WTC11 (cell line): ENCODE measurements at regions not wholly inside any gene's neighbourhood (a gene's known extent, or its start where the extent isn't known, plus 50 kb on each side); places are given as distances from the start of the nearest gene placed in this dataset.

Experiments
- ATAC-seq: fragments of 200-7000 bp; cut with Tn5 transposase; 2 replicates; pipeline ENCODE4 v1.10.0; 2021; ENCODE audit warnings: mild to moderate bottlenecking, moderate library complexity
- CTCF ChIA-PET: fragments of 300-600 bp; sonication (Branson Sonifier 250); formaldehyde crosslinking; loops from one replicate; lab custom pipeline; 2021; ENCODE audit warnings: antibody characterized with exemption; lab: Charles Lee
- POLR2A ChIA-PET: fragments of 350-600 bp; sonication (Branson Sonifier 250); formaldehyde crosslinking; loops from one replicate; lab custom pipeline; 2021; ENCODE audit warnings: antibody characterized with exemption; lab: Charles Lee
- DNase-seq: peaks from one replicate; pipeline ENCODE4 v3.0.0; 2021; ENCODE audit warnings: low spot score
- H3K27ac Mint-ChIP-seq: 2 replicates; pipeline ENCODE4 v1.8.0; 2021; ENCODE audit warnings: mixed read lengths
- H3K27me3 Mint-ChIP-seq: 2 replicates; pipeline ENCODE4 v1.8.0; 2021; ENCODE audit warnings: low read depth, mild to moderate bottlenecking, moderate library complexity, mixed read lengths
- H3K36me3 Mint-ChIP-seq: 2 replicates; pipeline ENCODE4 v1.8.0; 2021; ENCODE audit warnings: mixed read lengths
- H3K4me1 Mint-ChIP-seq: 2 replicates; pipeline ENCODE4 v1.8.0; 2022; ENCODE audit warnings: mixed read lengths
- H3K4me3 Mint-ChIP-seq: 2 replicates; pipeline ENCODE4 v1.8.0; 2021; ENCODE audit warnings: mild to moderate bottlenecking, moderate library complexity, mixed read lengths
- H3K9me3 Mint-ChIP-seq: 2 replicates; pipeline ENCODE4 v1.8.0; 2021; ENCODE audit warnings: mixed read lengths
- EMX1 ChIP-seq: fragments of 250-450 bp; sonication (Bioruptor Pico); IDR thresholded peaks from 2 replicates; pipeline ENCODE4 v1.8.0; 2021; ENCODE audit warnings: mild to moderate bottlenecking
- ETV6 ChIP-seq: sonication (generic); formaldehyde crosslinking; IDR thresholded peaks from 2 replicates; pipeline ENCODE4 v1.8.1; 2022; ENCODE audit warnings: mild to moderate bottlenecking, missing genetic modification reagents
- FOXJ3 ChIP-seq: sonication (generic); formaldehyde crosslinking; IDR thresholded peaks from 2 replicates; pipeline ENCODE4 v1.9.0; 2021; ENCODE audit warnings: missing genetic modification reagents, mild to moderate bottlenecking, borderline replicate concordance
- FOXK1 ChIP-seq: sonication (generic); formaldehyde crosslinking; IDR thresholded peaks from 2 replicates; pipeline ENCODE4 v1.8.0; 2022; ENCODE audit warnings: mild to moderate bottlenecking, moderate library complexity, missing genetic modification reagents
- GABPB1 ChIP-seq: sonication (generic); formaldehyde crosslinking; IDR thresholded peaks from 2 replicates; pipeline ENCODE4 v1.8.1; 2023; ENCODE audit warnings: mild to moderate bottlenecking, missing genetic modification reagents
- NR2C2 ChIP-seq: sonication (generic); formaldehyde crosslinking; IDR thresholded peaks from 2 replicates; pipeline ENCODE4 v1.8.0; 2022; ENCODE audit warnings: mild to moderate bottlenecking, missing genetic modification reagents
- RELA ChIP-seq: sonication (generic); formaldehyde crosslinking; IDR thresholded peaks from 2 replicates; pipeline ENCODE4 v1.8.1; 2022; ENCODE audit warnings: missing genetic modification reagents, mild to moderate bottlenecking, borderline replicate concordance
- RORB ChIP-seq: fragments of 250-450 bp; sonication (Bioruptor Pico); IDR thresholded peaks from 2 replicates; pipeline ENCODE4 v1.9.0; 2021; ENCODE audit warnings: mild to moderate bottlenecking
- SMAD3 ChIP-seq: sonication (generic); formaldehyde crosslinking; IDR thresholded peaks from 2 replicates; pipeline ENCODE4 v1.8.0; 2022; ENCODE audit warnings: missing genetic modification reagents, mild to moderate bottlenecking, borderline replicate concordance
- SP1 ChIP-seq: sonication (generic); formaldehyde crosslinking; conservative IDR thresholded peaks from 2 replicates; pipeline ENCODE4 v1.8.1; 2022; ENCODE audit warnings: missing genetic modification reagents
- TCF7 ChIP-seq: sonication (generic); formaldehyde crosslinking; IDR thresholded peaks from 2 replicates; pipeline ENCODE4 v1.8.0; 2022; ENCODE audit warnings: mild to moderate bottlenecking, low read depth, missing genetic modification reagents, moderate library complexity
- TP53 ChIP-seq: sonication (generic); formaldehyde crosslinking; IDR thresholded peaks from 2 replicates; pipeline ENCODE4 v1.8.1; 2023; ENCODE audit warnings: mild to moderate bottlenecking, missing genetic modification reagents
- ZNF121 ChIP-seq: sonication (generic); formaldehyde crosslinking; IDR thresholded peaks from 2 replicates; pipeline ENCODE4 v1.8.0; 2023; ENCODE audit warnings: missing genetic modification reagents
- ZNF138 ChIP-seq: sonication (generic); formaldehyde crosslinking; conservative IDR thresholded peaks from 2 replicates; pipeline ENCODE4 v1.8.1; 2022; ENCODE audit warnings: mild to moderate bottlenecking, moderate library complexity, missing genetic modification reagents
- ZNF232 ChIP-seq: sonication (generic); formaldehyde crosslinking; IDR thresholded peaks from 2 replicates; pipeline ENCODE4 v1.8.0; 2022; ENCODE audit warnings: mild to moderate bottlenecking, missing genetic modification reagents
- ZNF263 ChIP-seq: sonication (generic); formaldehyde crosslinking; IDR thresholded peaks from 2 replicates; pipeline ENCODE4 v1.8.1; 2022; ENCODE audit warnings: low read depth, mild to moderate bottlenecking, moderate library complexity, missing genetic modification reagents
- ZNF416 ChIP-seq: fragments of 250-450 bp; sonication (Bioruptor Pico); IDR thresholded peaks from 2 replicates; pipeline ENCODE4 v1.9.0; 2021; ENCODE audit warnings: mild to moderate bottlenecking, inconsistent platforms
- ZNF671 ChIP-seq: fragments of 250-450 bp; sonication (Bioruptor Pico); IDR thresholded peaks from 2 replicates; pipeline ENCODE4 v1.8.0; 2021; ENCODE audit warnings: mild to moderate bottlenecking
- TF ChIP-seq, protein P1 (sequence below): sonication (generic); formaldehyde crosslinking; IDR thresholded peaks from 2 replicates; pipeline ENCODE4 v1.8.0; 2022; ENCODE audit warnings: mild to moderate bottlenecking, missing genetic modification reagents
- TF ChIP-seq, protein P2 (sequence below): sonication (generic); formaldehyde crosslinking; IDR thresholded peaks from 2 replicates; pipeline ENCODE4 v1.8.1; 2022; ENCODE audit warnings: low read depth, mild to moderate bottlenecking, moderate library complexity, missing genetic modification reagents, borderline replicate concordance
- TF ChIP-seq, protein P3 (sequence below): sonication (generic); formaldehyde crosslinking; conservative IDR thresholded peaks from 2 replicates; pipeline ENCODE4 v1.8.1; 2022; ENCODE audit warnings: mild to moderate bottlenecking, missing genetic modification reagents
- TF ChIP-seq, protein P4 (sequence below): sonication (generic); formaldehyde crosslinking; IDR thresholded peaks from 2 replicates; pipeline ENCODE4 v1.8.1; 2023; ENCODE audit warnings: mild to moderate bottlenecking, missing genetic modification reagents
- TF ChIP-seq, protein P5 (sequence below): fragments of 250-450 bp; sonication (Bioruptor Pico); IDR thresholded peaks from 2 replicates; pipeline ENCODE4 v1.9.0; 2021; ENCODE audit warnings: moderate library complexity, mild to moderate bottlenecking, inconsistent platforms, borderline replicate concordance
- TF ChIP-seq, protein P6 (sequence below): sonication (generic); formaldehyde crosslinking; IDR thresholded peaks from 2 replicates; pipeline ENCODE4 v1.8.0; 2022; ENCODE audit warnings: mild to moderate bottlenecking, missing genetic modification reagents
- TF ChIP-seq, protein P7 (sequence below): sonication (generic); formaldehyde crosslinking; IDR thresholded peaks from 2 replicates; pipeline ENCODE4 v1.8.1; 2023; ENCODE audit warnings: mild to moderate bottlenecking, missing genetic modification reagents, borderline replicate concordance
- TF ChIP-seq, protein P8 (sequence below): sonication (generic); formaldehyde crosslinking; IDR thresholded peaks from 2 replicates; pipeline ENCODE4 v1.8.0; 2022; ENCODE audit warnings: mild to moderate bottlenecking, missing genetic modification reagents
- TF ChIP-seq, protein P9 (sequence below): fragments of 250-450 bp; sonication (Bioruptor Pico); IDR thresholded peaks from 2 replicates; pipeline ENCODE4 v1.9.0; 2021; ENCODE audit warnings: mild to moderate bottlenecking

DNA sequence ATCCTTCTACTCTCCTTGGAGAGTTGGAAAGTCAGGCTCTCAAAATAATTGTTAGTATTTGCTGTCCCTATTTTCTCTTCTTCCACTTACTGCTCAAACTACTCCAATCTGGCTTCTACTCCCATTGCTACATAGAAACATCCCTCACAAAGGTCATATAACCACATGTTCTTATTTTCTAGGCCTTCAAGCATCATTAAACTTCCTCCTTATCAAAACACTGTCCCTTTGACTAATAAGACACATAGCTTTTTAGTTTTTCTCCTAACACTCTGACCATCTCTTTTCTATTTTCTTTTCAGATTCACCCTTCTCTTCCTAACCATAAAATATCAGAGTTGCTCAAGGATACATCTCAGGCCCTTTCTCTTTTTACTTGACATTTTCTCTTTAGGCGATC is 148.3 kb downstream of the MBD2 start (continued):
- TF ChIP-seq, protein P1, sequence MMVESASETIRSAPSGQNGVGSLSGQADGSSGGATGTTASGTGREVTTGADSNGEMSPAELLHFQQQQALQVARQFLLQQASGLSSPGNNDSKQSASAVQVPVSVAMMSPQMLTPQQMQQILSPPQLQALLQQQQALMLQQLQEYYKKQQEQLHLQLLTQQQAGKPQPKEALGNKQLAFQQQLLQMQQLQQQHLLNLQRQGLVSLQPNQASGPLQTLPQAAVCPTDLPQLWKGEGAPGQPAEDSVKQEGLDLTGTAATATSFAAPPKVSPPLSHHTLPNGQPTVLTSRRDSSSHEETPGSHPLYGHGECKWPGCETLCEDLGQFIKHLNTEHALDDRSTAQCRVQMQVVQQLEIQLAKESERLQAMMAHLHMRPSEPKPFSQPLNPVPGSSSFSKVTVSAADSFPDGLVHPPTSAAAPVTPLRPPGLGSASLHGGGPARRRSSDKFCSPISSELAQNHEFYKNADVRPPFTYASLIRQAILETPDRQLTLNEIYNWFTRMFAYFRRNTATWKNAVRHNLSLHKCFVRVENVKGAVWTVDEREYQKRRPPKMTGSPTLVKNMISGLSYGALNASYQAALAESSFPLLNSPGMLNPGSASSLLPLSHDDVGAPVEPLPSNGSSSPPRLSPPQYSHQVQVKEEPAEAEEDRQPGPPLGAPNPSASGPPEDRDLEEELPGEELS (CRISPR knock-in tag): no peak
- no peak for TF ChIP-seq NR2C2 (CRISPR knock-in tag)
- TF ChIP-seq, protein P2, sequence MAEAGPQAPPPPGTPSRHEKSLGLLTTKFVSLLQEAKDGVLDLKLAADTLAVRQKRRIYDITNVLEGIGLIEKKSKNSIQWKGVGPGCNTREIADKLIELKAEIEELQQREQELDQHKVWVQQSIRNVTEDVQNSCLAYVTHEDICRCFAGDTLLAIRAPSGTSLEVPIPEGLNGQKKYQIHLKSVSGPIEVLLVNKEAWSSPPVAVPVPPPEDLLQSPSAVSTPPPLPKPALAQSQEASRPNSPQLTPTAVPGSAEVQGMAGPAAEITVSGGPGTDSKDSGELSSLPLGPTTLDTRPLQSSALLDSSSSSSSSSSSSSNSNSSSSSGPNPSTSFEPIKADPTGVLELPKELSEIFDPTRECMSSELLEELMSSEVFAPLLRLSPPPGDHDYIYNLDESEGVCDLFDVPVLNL: no peak
- TF ChIP-seq, protein P3, sequence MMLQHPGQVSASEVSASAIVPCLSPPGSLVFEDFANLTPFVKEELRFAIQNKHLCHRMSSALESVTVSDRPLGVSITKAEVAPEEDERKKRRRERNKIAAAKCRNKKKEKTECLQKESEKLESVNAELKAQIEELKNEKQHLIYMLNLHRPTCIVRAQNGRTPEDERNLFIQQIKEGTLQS (CRISPR knock-in tag): no peak
- TF ChIP-seq, protein P4, sequence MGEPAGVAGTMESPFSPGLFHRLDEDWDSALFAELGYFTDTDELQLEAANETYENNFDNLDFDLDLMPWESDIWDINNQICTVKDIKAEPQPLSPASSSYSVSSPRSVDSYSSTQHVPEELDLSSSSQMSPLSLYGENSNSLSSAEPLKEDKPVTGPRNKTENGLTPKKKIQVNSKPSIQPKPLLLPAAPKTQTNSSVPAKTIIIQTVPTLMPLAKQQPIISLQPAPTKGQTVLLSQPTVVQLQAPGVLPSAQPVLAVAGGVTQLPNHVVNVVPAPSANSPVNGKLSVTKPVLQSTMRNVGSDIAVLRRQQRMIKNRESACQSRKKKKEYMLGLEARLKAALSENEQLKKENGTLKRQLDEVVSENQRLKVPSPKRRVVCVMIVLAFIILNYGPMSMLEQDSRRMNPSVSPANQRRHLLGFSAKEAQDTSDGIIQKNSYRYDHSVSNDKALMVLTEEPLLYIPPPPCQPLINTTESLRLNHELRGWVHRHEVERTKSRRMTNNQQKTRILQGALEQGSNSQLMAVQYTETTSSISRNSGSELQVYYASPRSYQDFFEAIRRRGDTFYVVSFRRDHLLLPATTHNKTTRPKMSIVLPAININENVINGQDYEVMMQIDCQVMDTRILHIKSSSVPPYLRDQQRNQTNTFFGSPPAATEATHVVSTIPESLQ (CRISPR knock-in tag): no peak
- no peak for TF ChIP-seq ZNF671 (CRISPR knock-in tag)
- TF ChIP-seq, protein P5, sequence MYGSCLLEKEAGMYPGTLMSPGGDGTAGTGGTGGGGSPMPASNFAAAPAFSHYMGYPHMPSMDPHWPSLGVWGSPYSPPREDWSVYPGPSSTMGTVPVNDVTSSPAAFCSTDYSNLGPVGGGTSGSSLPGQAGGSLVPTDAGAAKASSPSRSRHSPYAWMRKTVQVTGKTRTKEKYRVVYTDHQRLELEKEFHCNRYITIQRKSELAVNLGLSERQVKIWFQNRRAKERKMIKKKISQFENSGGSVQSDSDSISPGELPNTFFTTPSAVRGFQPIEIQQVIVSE (CRISPR knock-in tag): no peak
- TF ChIP-seq ZNF121 (CRISPR knock-in tag): no peak
- no peak for TF ChIP-seq TCF7 (CRISPR knock-in tag)
- no peak for TF ChIP-seq ZNF263
- TF ChIP-seq, protein P6, sequence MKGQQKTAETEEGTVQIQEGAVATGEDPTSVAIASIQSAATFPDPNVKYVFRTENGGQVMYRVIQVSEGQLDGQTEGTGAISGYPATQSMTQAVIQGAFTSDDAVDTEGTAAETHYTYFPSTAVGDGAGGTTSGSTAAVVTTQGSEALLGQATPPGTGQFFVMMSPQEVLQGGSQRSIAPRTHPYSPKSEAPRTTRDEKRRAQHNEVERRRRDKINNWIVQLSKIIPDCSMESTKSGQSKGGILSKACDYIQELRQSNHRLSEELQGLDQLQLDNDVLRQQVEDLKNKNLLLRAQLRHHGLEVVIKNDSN (CRISPR knock-in tag): no peak

DNA sequence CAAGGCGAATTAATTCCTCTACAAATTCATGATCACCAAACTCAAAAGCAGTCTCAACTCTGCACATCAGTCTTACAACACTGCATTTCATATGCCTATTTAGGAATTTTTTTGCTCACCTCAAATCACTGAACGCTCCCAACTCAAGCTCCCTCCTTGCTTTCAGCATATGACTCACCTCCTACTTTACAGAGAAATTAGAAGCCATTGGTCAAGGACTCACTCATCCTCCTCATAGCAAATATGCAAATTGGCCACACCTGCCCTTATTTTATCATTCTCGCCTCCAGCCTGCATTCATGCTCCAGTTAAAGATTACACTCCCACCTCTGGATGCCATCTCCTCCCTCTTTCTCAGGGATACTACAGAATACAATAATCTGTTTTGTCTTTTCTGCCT is 148.8 kb downstream of the MBD2 start:
- no peak overlapping the region for H3K27ac Mint-ChIP-seq
- no peaks in the 10 kb centered on the region; the same call in 1 of the 2 replicates for H3K36me3 Mint-ChIP-seq
- CTCF ChIA-PET: no interaction called here
- peaks cover 7% of the 10 kb centered on the region for H3K4me1 Mint-ChIP-seq
- DNase-seq: no peak
- POLR2A ChIA-PET: no interaction called here
- no peak overlapping the region for H3K4me3 Mint-ChIP-seq
- H3K9me3 Mint-ChIP-seq: peaks cover 4% of the 10 kb centered on the region
- H3K27me3 Mint-ChIP-seq: no peaks in the 10 kb centered on the region
- ATAC-seq: no peak
- TF ChIP-seq SMAD3 (CRISPR knock-in tag) (no peak), ZNF416 (CRISPR knock-in tag) (no peak), FOXK1 (CRISPR knock-in tag) (no peak), RORB (no peak), SP1 (CRISPR knock-in tag) (no peak), GABPB1 (CRISPR knock-in tag) (no peak), RELA (CRISPR knock-in tag) (no peak), ETV6 (no peak), FOXJ3 (no peak), ZNF138 (CRISPR knock-in tag) (no peak), TP53 (CRISPR knock-in tag) (no peak), ZNF232 (CRISPR knock-in tag) (no peak), EMX1 (CRISPR knock-in tag) (no peak)
- TF ChIP-seq, protein P7, sequence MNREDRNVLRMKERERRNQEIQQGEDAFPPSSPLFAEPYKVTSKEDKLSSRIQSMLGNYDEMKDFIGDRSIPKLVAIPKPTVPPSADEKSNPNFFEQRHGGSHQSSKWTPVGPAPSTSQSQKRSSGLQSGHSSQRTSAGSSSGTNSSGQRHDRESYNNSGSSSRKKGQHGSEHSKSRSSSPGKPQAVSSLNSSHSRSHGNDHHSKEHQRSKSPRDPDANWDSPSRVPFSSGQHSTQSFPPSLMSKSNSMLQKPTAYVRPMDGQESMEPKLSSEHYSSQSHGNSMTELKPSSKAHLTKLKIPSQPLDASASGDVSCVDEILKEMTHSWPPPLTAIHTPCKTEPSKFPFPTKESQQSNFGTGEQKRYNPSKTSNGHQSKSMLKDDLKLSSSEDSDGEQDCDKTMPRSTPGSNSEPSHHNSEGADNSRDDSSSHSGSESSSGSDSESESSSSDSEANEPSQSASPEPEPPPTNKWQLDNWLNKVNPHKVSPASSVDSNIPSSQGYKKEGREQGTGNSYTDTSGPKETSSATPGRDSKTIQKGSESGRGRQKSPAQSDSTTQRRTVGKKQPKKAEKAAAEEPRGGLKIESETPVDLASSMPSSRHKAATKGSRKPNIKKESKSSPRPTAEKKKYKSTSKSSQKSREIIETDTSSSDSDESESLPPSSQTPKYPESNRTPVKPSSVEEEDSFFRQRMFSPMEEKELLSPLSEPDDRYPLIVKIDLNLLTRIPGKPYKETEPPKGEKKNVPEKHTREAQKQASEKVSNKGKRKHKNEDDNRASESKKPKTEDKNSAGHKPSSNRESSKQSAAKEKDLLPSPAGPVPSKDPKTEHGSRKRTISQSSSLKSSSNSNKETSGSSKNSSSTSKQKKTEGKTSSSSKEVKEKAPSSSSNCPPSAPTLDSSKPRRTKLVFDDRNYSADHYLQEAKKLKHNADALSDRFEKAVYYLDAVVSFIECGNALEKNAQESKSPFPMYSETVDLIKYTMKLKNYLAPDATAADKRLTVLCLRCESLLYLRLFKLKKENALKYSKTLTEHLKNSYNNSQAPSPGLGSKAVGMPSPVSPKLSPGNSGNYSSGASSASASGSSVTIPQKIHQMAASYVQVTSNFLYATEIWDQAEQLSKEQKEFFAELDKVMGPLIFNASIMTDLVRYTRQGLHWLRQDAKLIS: no peak
- TF ChIP-seq, protein P8, sequence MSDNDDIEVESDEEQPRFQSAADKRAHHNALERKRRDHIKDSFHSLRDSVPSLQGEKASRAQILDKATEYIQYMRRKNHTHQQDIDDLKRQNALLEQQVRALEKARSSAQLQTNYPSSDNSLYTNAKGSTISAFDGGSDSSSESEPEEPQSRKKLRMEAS: no peak
- TF ChIP-seq, protein P6 (CRISPR knock-in tag): no peak
- TF ChIP-seq, protein P9, sequence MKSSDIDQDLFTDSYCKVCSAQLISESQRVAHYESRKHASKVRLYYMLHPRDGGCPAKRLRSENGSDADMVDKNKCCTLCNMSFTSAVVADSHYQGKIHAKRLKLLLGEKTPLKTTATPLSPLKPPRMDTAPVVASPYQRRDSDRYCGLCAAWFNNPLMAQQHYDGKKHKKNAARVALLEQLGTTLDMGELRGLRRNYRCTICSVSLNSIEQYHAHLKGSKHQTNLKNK (CRISPR knock-in tag): no peak
